Testis (tissue), 2 donors: ENCODE measurements at regions not wholly inside any gene's neighbourhood (a gene's known extent, or its start where the extent isn't known, plus 50 kb on each side); places are given as distances from the start of the nearest gene placed in this dataset.

Experiments used
- POLR2A ChIP-seq: fragments of 450-650 bp; IDR thresholded peaks from one replicate; pipeline ENCODE4 v1.6.1; 2017; ENCODE audit warnings: antibody characterized with exemption, mild to moderate bottlenecking, moderate library complexity
- TF ChIP-seq, protein P1 (sequence below), 3 experiments: fragments of 450-650 bp in 2 of 3; fragments of 200-600 bp in 1 of 3; sonication (generic) in 1 of 3; IDR thresholded peaks; one replicate each; pipeline ENCODE4 v1.5.1; 2016 to 2019; ENCODE audit warnings: antibody characterized with exemption in 3 of 3, mild to moderate bottlenecking in 2 of 3, moderate library complexity in 1 of 3

DNA sequence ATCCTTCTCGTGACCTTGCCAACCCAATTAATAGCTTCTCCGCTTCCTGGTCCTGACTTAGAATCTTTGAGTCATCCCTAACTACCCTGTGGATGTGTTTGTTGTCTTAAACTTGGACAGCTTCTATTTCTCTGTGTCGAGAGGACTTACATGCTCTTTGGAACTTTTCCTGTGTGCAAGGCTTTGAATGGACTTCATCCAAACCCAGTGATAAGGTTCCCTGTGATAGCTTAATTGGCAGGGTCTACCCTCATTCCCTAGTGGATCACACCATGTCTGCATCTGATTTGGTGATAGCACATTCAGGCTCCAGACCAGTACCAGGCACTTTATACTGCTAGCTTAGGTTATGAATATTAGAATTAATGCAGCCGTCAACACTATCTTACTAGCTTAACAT, 378.2 kb upstream of the KAZN start:
- TF ChIP-seq, protein P1, sequence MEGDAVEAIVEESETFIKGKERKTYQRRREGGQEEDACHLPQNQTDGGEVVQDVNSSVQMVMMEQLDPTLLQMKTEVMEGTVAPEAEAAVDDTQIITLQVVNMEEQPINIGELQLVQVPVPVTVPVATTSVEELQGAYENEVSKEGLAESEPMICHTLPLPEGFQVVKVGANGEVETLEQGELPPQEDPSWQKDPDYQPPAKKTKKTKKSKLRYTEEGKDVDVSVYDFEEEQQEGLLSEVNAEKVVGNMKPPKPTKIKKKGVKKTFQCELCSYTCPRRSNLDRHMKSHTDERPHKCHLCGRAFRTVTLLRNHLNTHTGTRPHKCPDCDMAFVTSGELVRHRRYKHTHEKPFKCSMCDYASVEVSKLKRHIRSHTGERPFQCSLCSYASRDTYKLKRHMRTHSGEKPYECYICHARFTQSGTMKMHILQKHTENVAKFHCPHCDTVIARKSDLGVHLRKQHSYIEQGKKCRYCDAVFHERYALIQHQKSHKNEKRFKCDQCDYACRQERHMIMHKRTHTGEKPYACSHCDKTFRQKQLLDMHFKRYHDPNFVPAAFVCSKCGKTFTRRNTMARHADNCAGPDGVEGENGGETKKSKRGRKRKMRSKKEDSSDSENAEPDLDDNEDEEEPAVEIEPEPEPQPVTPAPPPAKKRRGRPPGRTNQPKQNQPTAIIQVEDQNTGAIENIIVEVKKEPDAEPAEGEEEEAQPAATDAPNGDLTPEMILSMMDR (IDR thresholded peaks at IDR 0.05) = no peak
- no peak for TF ChIP-seq POLR2A
